ENCODE measurements at regions not wholly inside any gene's neighbourhood (a gene's known extent, or its start where the extent isn't known, plus 50 kb on each side); places are given as distances from the start of the nearest gene placed in this dataset.

DNA sequence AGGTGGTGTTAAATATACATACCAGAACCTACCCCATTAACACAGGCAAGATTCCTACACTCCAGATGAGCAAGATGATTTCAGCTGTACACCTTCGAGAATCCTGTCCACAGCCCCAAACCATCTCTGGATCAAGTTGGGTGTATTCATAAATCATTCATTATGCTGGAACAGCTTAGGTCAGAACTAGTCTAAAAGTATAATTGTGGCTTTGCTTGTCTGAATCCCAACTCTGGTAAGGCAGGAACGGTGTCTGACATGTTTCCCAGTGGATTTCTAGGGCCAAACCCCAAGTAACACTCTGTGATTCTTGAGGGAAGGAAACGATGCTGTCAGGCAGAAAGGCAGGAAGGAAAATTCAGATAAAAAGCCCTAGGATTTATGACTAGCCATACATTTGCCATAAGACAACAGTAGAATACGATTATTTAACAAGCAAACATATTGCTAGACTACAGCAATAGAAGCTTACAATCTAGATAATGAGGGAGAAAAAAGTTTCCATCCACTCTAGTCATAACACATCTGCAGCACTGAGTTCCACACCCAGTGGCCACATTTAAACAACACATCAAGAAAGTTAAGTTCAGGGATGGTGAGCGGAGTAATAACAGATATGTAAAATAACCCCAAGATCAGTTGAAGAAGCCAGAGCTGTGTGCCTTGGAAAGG, 444.8 kb downstream of the RND3 start:
- no peaks in the 10 kb centered on the region for H3K79me2 ChIP-seq (ENCODE audit: control insufficient read depth, insufficient read depth, low read length)
- no peaks in the 10 kb centered on the region for H4K20me1 ChIP-seq (replicated peaks; ENCODE audit: control insufficient read depth, insufficient read depth, low read length)
- no peaks in the 10 kb centered on the region for H3K36me3 ChIP-seq (ENCODE audit: control insufficient read depth, insufficient read depth, low read length)
- ATAC-seq, result no peak
- no peak overlapping the region for H3K4me3 ChIP-seq
- 1% methylated on average over 5 of the region's 5 CpGs for WGBS (ENCODE audit: insufficient coverage, low coverage, missing lambda C conversion rate)
- no peak for TF ChIP-seq SIRT6 (IDR thresholded peaks at IDR 0.05; ENCODE audit: low read depth, low read length)
- TF ChIP-seq, protein P1, sequence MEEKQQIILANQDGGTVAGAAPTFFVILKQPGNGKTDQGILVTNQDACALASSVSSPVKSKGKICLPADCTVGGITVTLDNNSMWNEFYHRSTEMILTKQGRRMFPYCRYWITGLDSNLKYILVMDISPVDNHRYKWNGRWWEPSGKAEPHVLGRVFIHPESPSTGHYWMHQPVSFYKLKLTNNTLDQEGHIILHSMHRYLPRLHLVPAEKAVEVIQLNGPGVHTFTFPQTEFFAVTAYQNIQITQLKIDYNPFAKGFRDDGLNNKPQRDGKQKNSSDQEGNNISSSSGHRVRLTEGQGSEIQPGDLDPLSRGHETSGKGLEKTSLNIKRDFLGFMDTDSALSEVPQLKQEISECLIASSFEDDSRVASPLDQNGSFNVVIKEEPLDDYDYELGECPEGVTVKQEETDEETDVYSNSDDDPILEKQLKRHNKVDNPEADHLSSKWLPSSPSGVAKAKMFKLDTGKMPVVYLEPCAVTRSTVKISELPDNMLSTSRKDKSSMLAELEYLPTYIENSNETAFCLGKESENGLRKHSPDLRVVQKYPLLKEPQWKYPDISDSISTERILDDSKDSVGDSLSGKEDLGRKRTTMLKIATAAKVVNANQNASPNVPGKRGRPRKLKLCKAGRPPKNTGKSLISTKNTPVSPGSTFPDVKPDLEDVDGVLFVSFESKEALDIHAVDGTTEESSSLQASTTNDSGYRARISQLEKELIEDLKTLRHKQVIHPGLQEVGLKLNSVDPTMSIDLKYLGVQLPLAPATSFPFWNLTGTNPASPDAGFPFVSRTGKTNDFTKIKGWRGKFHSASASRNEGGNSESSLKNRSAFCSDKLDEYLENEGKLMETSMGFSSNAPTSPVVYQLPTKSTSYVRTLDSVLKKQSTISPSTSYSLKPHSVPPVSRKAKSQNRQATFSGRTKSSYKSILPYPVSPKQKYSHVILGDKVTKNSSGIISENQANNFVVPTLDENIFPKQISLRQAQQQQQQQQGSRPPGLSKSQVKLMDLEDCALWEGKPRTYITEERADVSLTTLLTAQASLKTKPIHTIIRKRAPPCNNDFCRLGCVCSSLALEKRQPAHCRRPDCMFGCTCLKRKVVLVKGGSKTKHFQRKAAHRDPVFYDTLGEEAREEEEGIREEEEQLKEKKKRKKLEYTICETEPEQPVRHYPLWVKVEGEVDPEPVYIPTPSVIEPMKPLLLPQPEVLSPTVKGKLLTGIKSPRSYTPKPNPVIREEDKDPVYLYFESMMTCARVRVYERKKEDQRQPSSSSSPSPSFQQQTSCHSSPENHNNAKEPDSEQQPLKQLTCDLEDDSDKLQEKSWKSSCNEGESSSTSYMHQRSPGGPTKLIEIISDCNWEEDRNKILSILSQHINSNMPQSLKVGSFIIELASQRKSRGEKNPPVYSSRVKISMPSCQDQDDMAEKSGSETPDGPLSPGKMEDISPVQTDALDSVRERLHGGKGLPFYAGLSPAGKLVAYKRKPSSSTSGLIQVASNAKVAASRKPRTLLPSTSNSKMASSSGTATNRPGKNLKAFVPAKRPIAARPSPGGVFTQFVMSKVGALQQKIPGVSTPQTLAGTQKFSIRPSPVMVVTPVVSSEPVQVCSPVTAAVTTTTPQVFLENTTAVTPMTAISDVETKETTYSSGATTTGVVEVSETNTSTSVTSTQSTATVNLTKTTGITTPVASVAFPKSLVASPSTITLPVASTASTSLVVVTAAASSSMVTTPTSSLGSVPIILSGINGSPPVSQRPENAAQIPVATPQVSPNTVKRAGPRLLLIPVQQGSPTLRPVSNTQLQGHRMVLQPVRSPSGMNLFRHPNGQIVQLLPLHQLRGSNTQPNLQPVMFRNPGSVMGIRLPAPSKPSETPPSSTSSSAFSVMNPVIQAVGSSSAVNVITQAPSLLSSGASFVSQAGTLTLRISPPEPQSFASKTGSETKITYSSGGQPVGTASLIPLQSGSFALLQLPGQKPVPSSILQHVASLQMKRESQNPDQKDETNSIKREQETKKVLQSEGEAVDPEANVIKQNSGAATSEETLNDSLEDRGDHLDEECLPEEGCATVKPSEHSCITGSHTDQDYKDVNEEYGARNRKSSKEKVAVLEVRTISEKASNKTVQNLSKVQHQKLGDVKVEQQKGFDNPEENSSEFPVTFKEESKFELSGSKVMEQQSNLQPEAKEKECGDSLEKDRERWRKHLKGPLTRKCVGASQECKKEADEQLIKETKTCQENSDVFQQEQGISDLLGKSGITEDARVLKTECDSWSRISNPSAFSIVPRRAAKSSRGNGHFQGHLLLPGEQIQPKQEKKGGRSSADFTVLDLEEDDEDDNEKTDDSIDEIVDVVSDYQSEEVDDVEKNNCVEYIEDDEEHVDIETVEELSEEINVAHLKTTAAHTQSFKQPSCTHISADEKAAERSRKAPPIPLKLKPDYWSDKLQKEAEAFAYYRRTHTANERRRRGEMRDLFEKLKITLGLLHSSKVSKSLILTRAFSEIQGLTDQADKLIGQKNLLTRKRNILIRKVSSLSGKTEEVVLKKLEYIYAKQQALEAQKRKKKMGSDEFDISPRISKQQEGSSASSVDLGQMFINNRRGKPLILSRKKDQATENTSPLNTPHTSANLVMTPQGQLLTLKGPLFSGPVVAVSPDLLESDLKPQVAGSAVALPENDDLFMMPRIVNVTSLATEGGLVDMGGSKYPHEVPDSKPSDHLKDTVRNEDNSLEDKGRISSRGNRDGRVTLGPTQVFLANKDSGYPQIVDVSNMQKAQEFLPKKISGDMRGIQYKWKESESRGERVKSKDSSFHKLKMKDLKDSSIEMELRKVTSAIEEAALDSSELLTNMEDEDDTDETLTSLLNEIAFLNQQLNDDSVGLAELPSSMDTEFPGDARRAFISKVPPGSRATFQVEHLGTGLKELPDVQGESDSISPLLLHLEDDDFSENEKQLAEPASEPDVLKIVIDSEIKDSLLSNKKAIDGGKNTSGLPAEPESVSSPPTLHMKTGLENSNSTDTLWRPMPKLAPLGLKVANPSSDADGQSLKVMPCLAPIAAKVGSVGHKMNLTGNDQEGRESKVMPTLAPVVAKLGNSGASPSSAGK (IDR thresholded peaks at IDR 0.05), result no peak
- no peak overlapping the region for H3K9ac ChIP-seq (ENCODE audit: insufficient read depth in 1 of 2, low read depth in 2 of 2, low read length in 2 of 2)
- in situ Hi-C loops (cut with MboI) (no loop called here), intact Hi-C loops (cut with micrococcal nuclease) (no loop called here)
- ChIA-PET POLR2A (no interaction called here), CTCF (ENCODE audit: low intra/inter-chr PET ratio) (no interaction called here)
- H3K9me3 ChIP-seq (replicated peaks; ENCODE audit: control insufficient read depth, insufficient read depth, low read depth, low read length), result no peaks in the 10 kb centered on the region
- H3K27me3 ChIP-seq (ENCODE audit: control insufficient read depth in 2 of 2, insufficient read depth in 2 of 2, low read length in 2 of 2), result no peaks in the 10 kb centered on the region
- H3K27ac ChIP-seq (ENCODE audit: extremely low read depth, low read depth, low read length), result no peak overlapping the region
- BruUV-seq (replicated peaks), result no TSS peak
- no peak overlapping the region for H3K4me2 ChIP-seq (ENCODE audit: insufficient read depth, low read length)
- no peak for FAIRE-seq
- H2AFZ ChIP-seq (ENCODE audit: low read depth, low read length), result no peak overlapping the region
- H3K4me1 ChIP-seq (replicated peaks in 1 of 2; ENCODE audit: control insufficient read depth in 2 of 2, insufficient read depth in 2 of 2, low read length in 2 of 2), result no peaks in the 10 kb centered on the region
- DNase-seq (ENCODE audit: extremely low read depth in 1 of 4, low spot score in 3 of 4), result no peak
- H3K9me1 ChIP-seq (ENCODE audit: control insufficient read depth, insufficient read depth, low read length), result no peaks in the 10 kb centered on the region

All from K562 (cell line).